ENCODE measurements at regions not wholly inside any gene's neighbourhood (a gene's known extent, or its start where the extent isn't known, plus 50 kb on each side); places are given as distances from the start of the nearest gene placed in this dataset.

GRCh38 chr13:112000888-112001287, 66.1 kb upstream of the SOX1 start:
- DNase-seq (ENCODE audit: low read depth) = no peak

- no peak for DNase-seq (ENCODE audit: low read depth)
Observed at GRCh38 chr13:112001571-112001970, 65.4 kb upstream of the SOX1 start.

GRCh38 chr13:112003396-112003795, 63.6 kb upstream of the SOX1 start:
- no peak for DNase-seq (ENCODE audit: low read depth)

- DNase-seq (ENCODE audit: low read depth) = no peak
Observed at GRCh38 chr13:112003941-112004340, 63.0 kb upstream of the SOX1 start.

GRCh38 chr13:112005925-112006324, 61.0 kb upstream of the SOX1 start:
- no peak for DNase-seq (ENCODE audit: low read depth)

- DNase-seq (ENCODE audit: low read depth) = no peak
Observed at GRCh38 chr13:112007191-112007590, 59.8 kb upstream of the SOX1 start.

GRCh38 chr13:112010714-112011113, 56.2 kb upstream of the SOX1 start:
- DNase-seq (ENCODE audit: low read depth) = no peak

GRCh38 chr13:112012016-112012704, 54.8 kb upstream of the SOX1 start:
- DNase-seq (ENCODE audit: low read depth) = no peak

GRCh38 chr13:112012705-112013085, 54.3 kb upstream of the SOX1 start:
- DNase-seq (ENCODE audit: low read depth) = no peak

- no peak for DNase-seq (ENCODE audit: low read depth)
Observed at GRCh38 chr13:112013665-112014064, 53.3 kb upstream of the SOX1 start.

GRCh38 chr13:112014857-112015256, 52.1 kb upstream of the SOX1 start:
- no peak for DNase-seq (ENCODE audit: low read depth)

Data from RPMI7951 (cell line).